ENCODE measurements at regions not wholly inside any gene's neighbourhood (a gene's known extent, or its start where the extent isn't known, plus 50 kb on each side); places are given as distances from the start of the nearest gene placed in this dataset.

DNA sequence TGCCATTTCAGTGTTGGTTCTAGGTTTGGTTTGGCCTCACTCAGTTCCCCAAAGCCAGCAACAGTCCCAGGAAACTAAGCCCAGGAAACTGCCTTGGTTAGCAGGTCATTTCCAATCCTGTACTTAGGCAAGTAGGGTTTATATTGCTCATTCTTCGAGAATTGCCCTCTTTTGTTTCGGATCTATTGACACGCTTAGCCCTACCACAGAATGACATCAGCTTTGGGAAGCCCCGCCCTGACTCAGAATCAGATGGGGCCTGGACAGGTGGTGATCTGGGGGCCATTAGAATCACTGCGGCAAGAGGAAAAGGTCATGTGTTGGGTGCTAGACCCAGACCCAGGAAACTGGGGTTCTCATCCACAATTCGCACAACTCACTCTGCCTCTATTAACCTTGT, 578.2 kb downstream of the QKI start:
- H3K9me3 ChIP-seq (ENCODE audit: control insufficient read depth in 1 of 2, insufficient read depth in 1 of 2, low read depth in 1 of 2, low read length in 2 of 2): no peaks in the 10 kb centered on the region; a peak in 1 of 4 replicates
- no peaks in the 10 kb centered on the region for H4K20me1 ChIP-seq (ENCODE audit: insufficient read depth)
- no peaks in the 10 kb centered on the region for H3K9me2 ChIP-seq (ENCODE audit: insufficient read depth)
- intact Hi-C loops (cut with micrococcal nuclease): no loop called here
- RAD21 ChIA-PET (ENCODE audit: low non-redundant PET in 1 of 2, low total read pairs in 2 of 2, uncharacterized antibody in 2 of 2, unreplicated experiment in 2 of 2): no interaction called here
- H3K79me2 ChIP-seq (ENCODE audit: insufficient read depth, low read length): no peaks in the 10 kb centered on the region
- TF ChIP-seq ZFX (IDR thresholded peaks at IDR 0.05): no peak
- TF ChIP-seq ZNF274 (IDR thresholded peaks at IDR 0.05; ENCODE audit: low read depth, low read length): no peak
- TF ChIP-seq, protein P1, sequence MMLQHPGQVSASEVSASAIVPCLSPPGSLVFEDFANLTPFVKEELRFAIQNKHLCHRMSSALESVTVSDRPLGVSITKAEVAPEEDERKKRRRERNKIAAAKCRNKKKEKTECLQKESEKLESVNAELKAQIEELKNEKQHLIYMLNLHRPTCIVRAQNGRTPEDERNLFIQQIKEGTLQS (IDR thresholded peaks at IDR 0.05): no peak
- no peak for TF ChIP-seq CEBPB (IDR thresholded peaks at IDR 0.05; ENCODE audit: low read depth)
- TF ChIP-seq, protein P2, sequence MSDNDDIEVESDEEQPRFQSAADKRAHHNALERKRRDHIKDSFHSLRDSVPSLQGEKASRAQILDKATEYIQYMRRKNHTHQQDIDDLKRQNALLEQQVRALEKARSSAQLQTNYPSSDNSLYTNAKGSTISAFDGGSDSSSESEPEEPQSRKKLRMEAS (IDR thresholded peaks at IDR 0.05): no peak
- no peak for TF ChIP-seq EZH2phosphoT487 (IDR thresholded peaks at IDR 0.05; ENCODE audit: borderline replicate concordance)
- no peak for TF ChIP-seq CTCF (IDR thresholded peaks at IDR 0.05 in 2 of 3, conservative IDR thresholded peaks at IDR 0.05 in 1 of 3; ENCODE audit: borderline replicate concordance in 1 of 3, insufficient read depth in 1 of 3, low read depth in 2 of 3, low read length in 2 of 3)
- TF ChIP-seq CBX3 (IDR thresholded peaks at IDR 0.05; ENCODE audit: low read depth): no peak
- no peak for TF ChIP-seq SP1 (IDR thresholded peaks at IDR 0.05; ENCODE audit: low read depth)
- TF ChIP-seq JUND (IDR thresholded peaks at IDR 0.05): no peak
- TF ChIP-seq EGR1 (IDR thresholded peaks at IDR 0.05; ENCODE audit: low read depth): no peak
- no peak for TF ChIP-seq SRF (IDR thresholded peaks at IDR 0.05; ENCODE audit: low read depth)
- no peak for TF ChIP-seq REST (IDR thresholded peaks at IDR 0.05; ENCODE audit: low read depth)
- TF ChIP-seq RAD21 (IDR thresholded peaks at IDR 0.05; ENCODE audit: low read depth): no peak
- BruUV-seq (replicated peaks): no TSS peak
- POLR2A ChIA-PET: no interaction called here
- H3K27ac ChIP-seq (ENCODE audit: low read depth, low read length): no peak overlapping the region
- no peak for DNase-seq (ENCODE audit: low read depth, low spot score)
- H3K9ac ChIP-seq (ENCODE audit: low read length): no peak overlapping the region
- no peaks in the 10 kb centered on the region for H3K27me3 ChIP-seq (ENCODE audit: insufficient read depth, low read length)
- no peak overlapping the region for H3K4me2 ChIP-seq (ENCODE audit: low read length)
- no peak overlapping the region for H2AFZ ChIP-seq (ENCODE audit: low read depth, low read length, poor library complexity, severe bottlenecking)
- CTCF ChIA-PET: no interaction called here
- H3K4me1 ChIP-seq (ENCODE audit: control insufficient read depth in 1 of 2, insufficient read depth in 2 of 2, low read length in 2 of 2): no peaks in the 10 kb centered on the region
- no peaks in the 10 kb centered on the region for H3K36me3 ChIP-seq (ENCODE audit: control insufficient read depth in 1 of 2, insufficient read depth in 2 of 2, low read length in 2 of 2)
- no peak overlapping the region for H3K4me3 ChIP-seq (replicated peaks in 1 of 2; ENCODE audit: low read depth in 1 of 2, low read length in 2 of 2)
- ATAC-seq: no peak
